Left ventricle myocardium superior (tissue), 1 donor: ENCODE measurements at regions not wholly inside any gene's neighbourhood (a gene's known extent, or its start where the extent isn't known, plus 50 kb on each side); places are given as distances from the start of the nearest gene placed in this dataset.

Experiments
- ATAC-seq: fragments of 200-7000 bp; cut with Tn5 transposase; one replicate; pipeline ENCODE4 v1.9.1; 2020; ENCODE audit warnings: mild to moderate bottlenecking, moderate library complexity
- DNase-seq: peaks from one replicate; pipeline ENCODE4 v3.0.0-alpha.2; 2020
- intact Hi-C: fragments of 100-400 bp; cut with micrococcal nuclease; formaldehyde crosslinking; loops from one replicate; pipeline ENCODE4 v1.11.0; 2022
- donor health status: DM: no; HTN: yes; CAD: no; lungs with severe emphysema.

- ATAC-seq (no peak), DNase-seq (no peak)
- intact Hi-C loops = no loop called here
Observed at GRCh38 chr13:99894105-99894839, 77.3 kb downstream of the ZIC5 start.

- intact Hi-C loops = no loop called here
- no peak for ATAC-seq
Observed at GRCh38 chr13:99893567-99893966, 78.0 kb downstream of the ZIC5 start.

GRCh38 chr13:99892866-99893504 is 78.6 kb downstream of the ZIC5 start:
- DNase-seq (no peak), ATAC-seq (no peak)
- intact Hi-C loops = no loop called here

More at GRCh38 chr13:99893567-99893966, 78.0 kb downstream of the ZIC5 start:
- no peak for DNase-seq

GRCh38 chr13:99892196-99892613 is 79.4 kb downstream of the ZIC5 start:
- ATAC-seq (no peak), DNase-seq (no peak)
- intact Hi-C loops = no loop called here

- DNase-seq (no peak), ATAC-seq (no peak)
- intact Hi-C loops = no loop called here
Observed at GRCh38 chr13:99886706-99887105, 84.9 kb downstream of the ZIC5 start.

GRCh38 chr13:99884913-99885312 is 86.7 kb downstream of the ZIC5 start:
- intact Hi-C loops = no loop called here
- no peak for DNase-seq
- ATAC-seq = no peak

GRCh38 chr13:99883805-99884204 is 87.8 kb downstream of the ZIC5 start:
- ATAC-seq = no peak
- intact Hi-C loops = no loop called here
- DNase-seq = no peak

GRCh38 chr13:99878921-99879610 is 92.5 kb downstream of the ZIC5 start:
- intact Hi-C loops = no loop called here
- ATAC-seq = no peak
- no peak for DNase-seq

- intact Hi-C loops = no loop called here
Observed at GRCh38 chr13:99876651-99877050, 94.9 kb downstream of the ZIC5 start.

GRCh38 chr13:99875391-99875790 is 96.2 kb downstream of the ZIC5 start:
- intact Hi-C loops = no loop called here
- ATAC-seq = no peak
- DNase-seq = no peak

More at GRCh38 chr13:99876651-99877050, 94.9 kb downstream of the ZIC5 start:
- no peak for DNase-seq
- ATAC-seq = no peak

- intact Hi-C loops = no loop called here
- ATAC-seq (no peak), DNase-seq (no peak)
Observed at GRCh38 chr13:99873832-99874430, 97.6 kb downstream of the ZIC5 start.

GRCh38 chr13:99873141-99873540 is 98.4 kb downstream of the ZIC5 start:
- ATAC-seq (no peak), DNase-seq (no peak)
- intact Hi-C loops = no loop called here

- DNase-seq = no peak
- no peak for ATAC-seq
- intact Hi-C loops = no loop called here
Observed at GRCh38 chr13:99871249-99871898, 100.2 kb downstream of the ZIC5 start.

- DNase-seq (no peak), ATAC-seq (no peak)
- intact Hi-C loops = no loop called here
Observed at GRCh38 chr13:99870541-99870940, 101.0 kb downstream of the ZIC5 start.

GRCh38 chr13:99869830-99870229 is 101.7 kb downstream of the ZIC5 start:
- ATAC-seq = no peak

GRCh38 chr13:99868767-99869166 is 102.8 kb downstream of the ZIC5 start:
- DNase-seq (no peak), ATAC-seq (no peak)
- intact Hi-C loops = no loop called here

More at GRCh38 chr13:99869830-99870229, 101.7 kb downstream of the ZIC5 start:
- intact Hi-C loops = no loop called here
- no peak for DNase-seq

GRCh38 chr13:99867535-99868257 is 103.9 kb downstream of the ZIC5 start:
- DNase-seq (no peak), ATAC-seq (no peak)
- intact Hi-C loops = no loop called here

- intact Hi-C loops = no loop called here
Observed at GRCh38 chr13:99866781-99867180, 104.8 kb downstream of the ZIC5 start.

GRCh38 chr13:99865420-99865930 is 106.1 kb downstream of the ZIC5 start:
- DNase-seq (no peak), ATAC-seq (no peak)
- intact Hi-C loops = no loop called here

More at GRCh38 chr13:99866781-99867180, 104.8 kb downstream of the ZIC5 start:
- no peak for DNase-seq
- no peak for ATAC-seq
